Neural progenitor cell (in vitro differentiated cells): ENCODE measurements at regions not wholly inside any gene's neighbourhood (a gene's known extent, or its start where the extent isn't known, plus 50 kb on each side); places are given as distances from the start of the nearest gene placed in this dataset.

Source experiments
- CTCF ChIP-seq: fragments of 200-600 bp; sonication (generic); IDR thresholded peaks from 2 replicates; pipeline ENCODE4 v1.5.1; 2017; ENCODE audit warnings: antibody characterized with exemption, mild to moderate bottlenecking
- EZH2 ChIP-seq: fragments of 200-600 bp; sonication (generic); IDR thresholded peaks from 2 replicates; pipeline ENCODE4 v1.6.1; 2017; ENCODE audit warnings: antibody characterized with exemption, mild to moderate bottlenecking, moderate library complexity
- EZH2phosphoT487 ChIP-seq: fragments of 200-600 bp; sonication (generic); IDR thresholded peaks from 2 replicates; pipeline ENCODE4 v1.6.1; 2017; ENCODE audit warnings: antibody characterized with exemption

DNA sequence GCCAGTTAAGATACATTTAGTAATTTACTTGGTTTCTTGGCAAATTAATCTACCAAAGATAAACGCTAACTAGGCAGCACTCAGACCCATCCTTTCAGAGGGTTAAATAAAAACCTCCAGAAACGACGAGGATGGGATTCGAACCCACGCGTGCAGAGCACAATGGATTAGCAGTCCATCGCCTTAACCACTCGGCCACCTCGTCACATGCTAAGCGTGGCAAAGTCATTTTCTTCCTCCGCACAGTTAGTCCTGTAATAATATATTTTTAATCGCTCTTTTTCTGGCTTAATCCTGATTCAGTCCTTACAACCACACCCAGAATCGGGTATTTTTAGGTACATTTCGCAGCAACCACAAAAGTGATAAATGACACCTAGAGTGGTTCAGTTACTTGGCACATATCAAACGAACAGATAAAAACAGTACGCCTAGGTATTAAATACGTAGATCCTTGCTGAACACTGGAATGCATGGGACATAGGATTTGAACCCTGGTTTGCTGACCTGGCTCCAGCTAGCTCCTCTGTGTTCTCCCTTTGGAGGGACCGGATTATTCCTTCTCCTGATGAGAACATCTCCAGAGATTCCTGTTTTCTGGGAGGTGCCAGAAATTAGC is 71.6 kb downstream of the GPX5 start:
- no peak for TF ChIP-seq CTCF
- TF ChIP-seq EZH2 = no peak
- no peak for TF ChIP-seq EZH2phosphoT487
